ENCODE measurements at regions not wholly inside any gene's neighbourhood (a gene's known extent, or its start where the extent isn't known, plus 50 kb on each side); places are given as distances from the start of the nearest gene placed in this dataset.
"Not testable (repeated sequence)": the region's sequence is repeated elsewhere in the genome, so short reads cannot be mapped to it uniquely, and the experiment has no call there.

- TF ChIP-seq CTCF, POLR2A (IDR thresholded peaks at IDR 0.05): not testable (repeated sequence)
Observed at GRCh38 chr16:73398604-73399003, 350.7 kb upstream of the ZFHX3 start.
